ENCODE measurements at regions not wholly inside any gene's neighbourhood (a gene's known extent, or its start where the extent isn't known, plus 50 kb on each side); places are given as distances from the start of the nearest gene placed in this dataset.

DNA sequence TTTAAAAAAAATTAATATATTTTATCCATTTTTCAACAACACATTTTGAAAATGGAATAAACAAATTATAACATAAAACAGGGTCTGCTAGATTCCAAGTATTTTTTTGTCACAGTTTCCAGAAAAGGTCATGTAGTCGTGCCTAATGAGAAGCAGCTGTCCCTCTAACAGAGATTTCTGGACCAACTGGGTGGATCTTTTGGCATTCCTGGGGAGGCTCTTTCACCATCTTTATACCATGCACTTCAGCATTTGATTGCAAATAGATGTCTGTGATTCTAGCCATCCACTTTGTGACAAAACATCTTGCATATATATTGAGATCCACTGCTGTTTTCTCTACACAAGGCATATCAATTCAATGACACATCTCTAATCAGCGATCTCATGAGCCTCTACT is 210.7 kb upstream of the LDB2 start:
- TF ChIP-seq, protein P1, sequence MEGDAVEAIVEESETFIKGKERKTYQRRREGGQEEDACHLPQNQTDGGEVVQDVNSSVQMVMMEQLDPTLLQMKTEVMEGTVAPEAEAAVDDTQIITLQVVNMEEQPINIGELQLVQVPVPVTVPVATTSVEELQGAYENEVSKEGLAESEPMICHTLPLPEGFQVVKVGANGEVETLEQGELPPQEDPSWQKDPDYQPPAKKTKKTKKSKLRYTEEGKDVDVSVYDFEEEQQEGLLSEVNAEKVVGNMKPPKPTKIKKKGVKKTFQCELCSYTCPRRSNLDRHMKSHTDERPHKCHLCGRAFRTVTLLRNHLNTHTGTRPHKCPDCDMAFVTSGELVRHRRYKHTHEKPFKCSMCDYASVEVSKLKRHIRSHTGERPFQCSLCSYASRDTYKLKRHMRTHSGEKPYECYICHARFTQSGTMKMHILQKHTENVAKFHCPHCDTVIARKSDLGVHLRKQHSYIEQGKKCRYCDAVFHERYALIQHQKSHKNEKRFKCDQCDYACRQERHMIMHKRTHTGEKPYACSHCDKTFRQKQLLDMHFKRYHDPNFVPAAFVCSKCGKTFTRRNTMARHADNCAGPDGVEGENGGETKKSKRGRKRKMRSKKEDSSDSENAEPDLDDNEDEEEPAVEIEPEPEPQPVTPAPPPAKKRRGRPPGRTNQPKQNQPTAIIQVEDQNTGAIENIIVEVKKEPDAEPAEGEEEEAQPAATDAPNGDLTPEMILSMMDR (IDR thresholded peaks at IDR 0.05), result no peak
- no peak for TF ChIP-seq POLR2A (IDR thresholded peaks at IDR 0.05)
